BJ (cell line): ENCODE measurements at regions not wholly inside any gene's neighbourhood (a gene's known extent, or its start where the extent isn't known, plus 50 kb on each side); places are given as distances from the start of the nearest gene placed in this dataset.

Experiments used
- CTCF ChIA-PET: fragments of 350-600 bp; formaldehyde crosslinking; extraction: SDS; loops from one replicate; lab custom pipeline; 2021; ENCODE audit warnings: antibody characterized with exemption, inconsistent platforms; lab: Yijun Ruan, JAX
- POLR2A ChIA-PET: fragments of 300-600 bp; sonication (Branson Sonifier 250); formaldehyde crosslinking; extraction: SDS; loops from one replicate; lab custom pipeline; 2021; ENCODE audit warnings: antibody characterized with exemption; lab: Charles Lee
- DNase-seq: peaks from one replicate; pipeline ENCODE4 v3.0.0-alpha.2; 2011; ENCODE audit warnings: low read depth
- H3K27me3 ChIP-seq: 2 replicates; pipeline ENCODE4 v1.6.0; 2011; ENCODE audit warnings: low read length; ENCODE audit not compliant: control insufficient read depth, insufficient read depth
- H3K36me3 ChIP-seq: 2 replicates; pipeline ENCODE4 v1.5.1; 2011; ENCODE audit warnings: low read length; ENCODE audit not compliant: control insufficient read depth, insufficient read depth
- H3K4me3 ChIP-seq: 2 replicates; pipeline ENCODE4 v1.5.1; 2011; ENCODE audit warnings: low read depth, mild to moderate bottlenecking, control low read depth, low read length
- CTCF ChIP-seq: IDR thresholded peaks from 2 replicates; pipeline ENCODE4 v1.5.1; 2011; ENCODE audit warnings: low read depth, mild to moderate bottlenecking, control low read depth, inconsistent platforms, low read length, moderate library complexity; ENCODE audit not compliant: insufficient read depth

GRCh38 chr13:61612192-61612591, 196.5 kb upstream of the PCDH20 start:
- no peak for DNase-seq
- no peaks in the 10 kb centered on the region for H3K36me3 ChIP-seq
- no peaks in the 10 kb centered on the region for H3K27me3 ChIP-seq
- H3K4me3 ChIP-seq: no peak overlapping the region
- ChIA-PET POLR2A (no interaction called here), CTCF (interaction anchor here (1.2 kb wide), 1 partner anchor 10 kb away, joined by 4 read pairs; no protein-coding TSS in a partner anchor)
- no peak for TF ChIP-seq CTCF

GRCh38 chr13:61608138-61608537, 192.5 kb upstream of the PCDH20 start:
- ChIA-PET POLR2A (no interaction called here), CTCF (no interaction called here)
- H3K4me3 ChIP-seq: no peak overlapping the region

GRCh38 chr13:61600360-61601033, 184.8 kb upstream of the PCDH20 start:
- ChIA-PET CTCF (no interaction called here), POLR2A (no interaction called here)
- Histone ChIP-seq H3K4me3 (no peak overlapping the region), H3K36me3 (no peaks in the 10 kb centered on the region), H3K27me3 (no peaks in the 10 kb centered on the region)
- DNase-seq: no peak
- TF ChIP-seq CTCF: no peak

More at GRCh38 chr13:61608138-61608537, 192.5 kb upstream of the PCDH20 start:
- no peak for DNase-seq
- Histone ChIP-seq H3K27me3 (no peaks in the 10 kb centered on the region), H3K36me3 (no peaks in the 10 kb centered on the region)
- no peak for TF ChIP-seq CTCF

- no peak for TF ChIP-seq CTCF
- no peaks in the 10 kb centered on the region for H3K36me3 ChIP-seq
- POLR2A ChIA-PET: no interaction called here
- H3K4me3 ChIP-seq: no peak overlapping the region
- CTCF ChIA-PET: no interaction called here
- no peaks in the 10 kb centered on the region for H3K27me3 ChIP-seq
- no peak for DNase-seq
These were observed 176.8 kb upstream of the PCDH20 start for GRCh38 chr13:61592489-61592888.

- ChIA-PET POLR2A (no interaction called here), CTCF (no interaction called here)
- no peak for DNase-seq
- Histone ChIP-seq H3K4me3 (no peak overlapping the region), H3K27me3 (no peaks in the 10 kb centered on the region), H3K36me3 (no peaks in the 10 kb centered on the region)
- no peak for TF ChIP-seq CTCF
These were observed 160.3 kb upstream of the PCDH20 start for GRCh38 chr13:61575973-61576372.
